Nephron (organoid): ENCODE measurements at regions not wholly inside any gene's neighbourhood (a gene's known extent, or its start where the extent isn't known, plus 50 kb on each side); places are given as distances from the start of the nearest gene placed in this dataset.
"Not testable (repeated sequence)": the region's sequence is repeated elsewhere in the genome, so short reads cannot be mapped to it uniquely, and the experiment has no call there.

Source experiments
- H3K27ac Mint-ChIP-seq, 3 experiments: 2 replicates each; pipeline ENCODE4 v1.8.0; 2020; ENCODE audit warnings: mixed read lengths in 3 of 3, mild to moderate bottlenecking in 2 of 3, moderate library complexity in 1 of 3
- H3K27me3 Mint-ChIP-seq: 2 replicates; pipeline ENCODE4 v1.8.0; 2021; ENCODE audit warnings: low read depth, mild to moderate bottlenecking, moderate library complexity, mixed read lengths
- H3K36me3 Mint-ChIP-seq: 2 replicates; pipeline ENCODE4 v1.8.0; 2020; ENCODE audit warnings: low read depth, mixed read lengths
- H3K4me1 Mint-ChIP-seq: 2 replicates; pipeline ENCODE4 v1.8.0; 2020; ENCODE audit warnings: mixed read lengths
- H3K4me3 Mint-ChIP-seq, 3 experiments: 2 replicates each; pipeline ENCODE4 v1.8.0; 2020; ENCODE audit warnings: mild to moderate bottlenecking in 3 of 3, mixed read lengths in 3 of 3, moderate library complexity in 2 of 3
- H3K9me3 Mint-ChIP-seq: 2 replicates; pipeline ENCODE4 v1.8.0; 2020; ENCODE audit warnings: mixed read lengths
- TF ChIP-seq, protein P1 (sequence below), 3 experiments: fragments of 200-600 bp; sonication (generic); IDR thresholded peaks; one replicate each; pipeline ENCODE4 v1.5.0; 2021; ENCODE audit warnings: antibody characterized with exemption in 3 of 3; ENCODE audit not compliant: unreplicated experiment in 3 of 3

DNA sequence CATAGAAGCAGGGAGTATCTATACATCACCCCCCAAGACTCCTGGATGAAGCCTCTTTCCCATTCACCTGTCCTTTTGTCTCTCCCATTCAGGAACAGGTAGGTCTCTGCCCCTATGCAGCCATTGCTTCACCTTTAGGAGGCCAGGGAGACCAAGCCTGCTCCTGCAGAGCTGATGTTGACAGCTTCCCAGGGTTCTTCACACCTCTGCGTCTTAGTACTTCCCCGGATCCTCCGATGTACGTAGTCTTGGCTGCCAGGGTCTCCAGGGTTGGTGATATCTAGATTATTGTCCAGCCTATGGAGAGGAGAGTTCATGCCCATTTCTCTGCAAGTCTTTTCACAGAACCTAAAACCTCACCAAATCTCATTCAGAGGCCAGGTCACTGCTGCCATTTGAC, 365.7 kb upstream of the KLF6 start:
- H3K27me3 Mint-ChIP-seq = peaks cover 8% of the 10 kb centered on the region
- no peak overlapping the region for H3K27ac Mint-ChIP-seq
- TF ChIP-seq, protein P1, sequence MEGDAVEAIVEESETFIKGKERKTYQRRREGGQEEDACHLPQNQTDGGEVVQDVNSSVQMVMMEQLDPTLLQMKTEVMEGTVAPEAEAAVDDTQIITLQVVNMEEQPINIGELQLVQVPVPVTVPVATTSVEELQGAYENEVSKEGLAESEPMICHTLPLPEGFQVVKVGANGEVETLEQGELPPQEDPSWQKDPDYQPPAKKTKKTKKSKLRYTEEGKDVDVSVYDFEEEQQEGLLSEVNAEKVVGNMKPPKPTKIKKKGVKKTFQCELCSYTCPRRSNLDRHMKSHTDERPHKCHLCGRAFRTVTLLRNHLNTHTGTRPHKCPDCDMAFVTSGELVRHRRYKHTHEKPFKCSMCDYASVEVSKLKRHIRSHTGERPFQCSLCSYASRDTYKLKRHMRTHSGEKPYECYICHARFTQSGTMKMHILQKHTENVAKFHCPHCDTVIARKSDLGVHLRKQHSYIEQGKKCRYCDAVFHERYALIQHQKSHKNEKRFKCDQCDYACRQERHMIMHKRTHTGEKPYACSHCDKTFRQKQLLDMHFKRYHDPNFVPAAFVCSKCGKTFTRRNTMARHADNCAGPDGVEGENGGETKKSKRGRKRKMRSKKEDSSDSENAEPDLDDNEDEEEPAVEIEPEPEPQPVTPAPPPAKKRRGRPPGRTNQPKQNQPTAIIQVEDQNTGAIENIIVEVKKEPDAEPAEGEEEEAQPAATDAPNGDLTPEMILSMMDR (IDR thresholded peaks at IDR 0.05; ENCODE audit: unreplicated experiment in 3 of 3) = no peak

DNA sequence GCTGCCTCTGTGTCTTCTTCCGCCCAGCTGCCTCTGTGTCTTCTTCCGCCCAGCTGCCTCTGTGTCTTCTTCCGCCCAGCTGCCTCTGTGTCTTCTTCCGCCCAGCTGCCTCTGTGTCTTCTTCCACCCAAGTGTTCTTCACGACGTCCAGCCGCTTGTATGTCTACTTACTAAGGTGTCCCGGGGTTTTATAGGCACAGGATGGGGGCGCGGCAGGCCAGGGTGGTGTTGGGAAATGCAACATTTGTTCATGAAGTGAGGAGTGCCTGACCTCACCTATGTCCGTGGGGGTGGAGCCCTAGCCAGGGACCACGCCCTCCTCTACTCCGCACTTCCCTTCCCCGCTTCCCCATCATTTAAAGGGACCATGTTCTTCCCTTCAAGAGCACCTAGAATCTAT, 364.5 kb upstream of the KLF6 start:
- not testable (repeated sequence) for H3K9me3 Mint-ChIP-seq, H3K4me1 Mint-ChIP-seq

More for the DNA sequence above, 365.7 kb upstream of the KLF6 start:
- Mint-ChIP-seq H3K4me1 (peaks cover 11% of the 10 kb centered on the region), H3K9me3 (peaks cover 6% of the 10 kb centered on the region), H3K4me3 (no peak overlapping the region), H3K36me3 (no peaks in the 10 kb centered on the region)

DNA sequence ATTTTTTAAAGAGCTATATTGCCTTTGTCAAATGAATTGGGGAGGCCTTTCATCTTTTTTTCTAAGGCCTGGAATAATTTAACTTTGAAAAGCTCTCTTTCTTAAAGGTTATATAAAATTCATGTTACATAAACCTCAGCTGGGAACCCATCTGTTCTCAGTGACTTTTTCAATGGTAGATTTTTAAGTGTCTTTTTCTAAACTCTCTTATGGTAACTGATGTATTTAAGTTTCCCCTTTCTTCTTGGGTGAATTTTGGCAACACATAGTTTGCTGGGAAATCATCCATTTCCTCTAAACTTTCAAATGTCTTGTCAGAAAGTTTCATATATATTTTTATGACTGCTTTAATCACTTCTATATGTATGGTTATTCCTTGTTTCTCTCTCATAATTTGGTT, 362.2 kb upstream of the KLF6 start:
- no peaks in the 10 kb centered on the region for H3K36me3 Mint-ChIP-seq
- peaks cover 9% of the 10 kb centered on the region for H3K9me3 Mint-ChIP-seq
- no peak overlapping the region for H3K27ac Mint-ChIP-seq
- no peaks in the 10 kb centered on the region for H3K4me1 Mint-ChIP-seq
- peaks cover 8% of the 10 kb centered on the region for H3K27me3 Mint-ChIP-seq
- H3K4me3 Mint-ChIP-seq = no peak overlapping the region
- TF ChIP-seq, protein P1 (IDR thresholded peaks at IDR 0.05; ENCODE audit: unreplicated experiment in 3 of 3) = no peak

More for the DNA sequence above, 364.5 kb upstream of the KLF6 start:
- H3K36me3 Mint-ChIP-seq, H3K27me3 Mint-ChIP-seq, H3K27ac Mint-ChIP-seq, H3K4me3 Mint-ChIP-seq: not testable (repeated sequence)

DNA sequence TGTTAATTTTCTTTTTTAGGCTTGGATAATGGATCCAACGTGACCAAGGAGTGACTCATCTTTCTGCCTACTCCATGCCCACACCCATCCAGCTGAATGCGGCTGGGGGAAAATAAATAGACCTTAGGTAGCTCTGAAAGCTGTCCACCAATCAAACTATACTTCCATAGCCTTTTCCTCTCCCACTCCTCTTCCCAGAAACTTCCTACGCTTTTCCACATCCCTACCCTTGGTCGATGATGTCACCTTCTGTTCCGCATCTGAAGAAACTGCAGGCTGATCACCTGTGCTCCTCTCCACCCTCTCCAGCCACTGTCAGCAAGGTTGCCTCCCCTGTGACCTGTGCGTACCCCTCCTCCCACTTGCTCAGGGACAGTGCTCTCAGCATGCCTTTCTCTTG, 359.8 kb upstream of the KLF6 start:
- Mint-ChIP-seq H3K27me3 (peaks cover 12% of the 10 kb centered on the region), H3K4me1 (no peaks in the 10 kb centered on the region), H3K36me3 (peaks cover 9% of the 10 kb centered on the region), H3K27ac (no peak overlapping the region), H3K4me3 (no peak overlapping the region), H3K9me3 (peaks cover 25% of the 10 kb centered on the region)
- TF ChIP-seq, protein P1 (IDR thresholded peaks at IDR 0.05; ENCODE audit: unreplicated experiment in 3 of 3) = no peak

DNA sequence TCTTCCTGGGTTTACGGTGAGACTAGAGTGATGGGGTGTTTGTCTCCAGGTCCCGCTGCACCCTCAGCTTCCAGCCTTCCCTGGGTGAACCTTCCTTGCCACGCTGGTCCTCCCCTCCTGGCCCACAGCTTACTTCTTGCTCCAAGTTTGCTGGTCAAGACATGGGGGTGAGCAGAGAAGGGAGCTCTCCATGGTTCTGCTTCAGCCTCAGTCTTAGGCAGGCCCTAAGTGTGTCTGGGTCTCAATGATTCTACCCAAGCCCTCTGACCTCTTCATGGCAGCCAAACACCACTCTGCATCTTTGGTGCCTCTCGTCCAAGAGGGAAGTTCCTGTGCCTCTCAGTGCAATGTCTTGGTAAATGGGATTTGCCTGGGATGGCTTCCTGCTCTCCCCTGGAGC, 356.5 kb upstream of the KLF6 start:
- TF ChIP-seq, protein P1 (IDR thresholded peaks at IDR 0.05; ENCODE audit: unreplicated experiment in 3 of 3) = no peak
- no peaks in the 10 kb centered on the region for H3K4me1 Mint-ChIP-seq

DNA sequence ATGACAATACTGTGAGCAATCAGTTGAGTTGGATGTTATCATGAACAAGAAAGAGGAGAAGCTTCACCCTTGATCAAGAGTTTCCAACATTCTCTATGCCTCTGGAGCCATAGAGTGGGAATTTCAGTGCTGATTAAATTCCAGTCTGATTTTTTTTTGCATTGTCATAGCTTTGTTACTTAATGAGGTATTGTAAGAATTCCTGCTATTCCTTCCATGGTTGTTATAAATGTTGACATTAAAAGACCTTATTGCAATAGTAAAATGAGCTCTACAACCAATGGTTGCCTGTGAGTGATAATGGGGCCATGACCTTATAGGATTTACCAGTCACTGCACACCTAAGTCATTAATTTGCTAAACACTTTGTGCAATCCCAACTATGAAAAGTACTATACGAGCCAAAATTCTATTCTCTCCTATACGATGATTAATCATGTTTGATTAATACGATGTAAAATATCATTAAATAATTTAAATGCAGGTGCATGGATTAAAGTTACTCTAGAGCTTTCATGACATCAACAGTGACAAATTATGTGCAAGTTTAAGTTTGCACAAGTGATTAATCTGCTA, 353.2 kb upstream of the KLF6 start:
- TF ChIP-seq, protein P1 (IDR thresholded peaks at IDR 0.05; ENCODE audit: unreplicated experiment in 3 of 3) = no peak
- H3K27ac Mint-ChIP-seq = no peak overlapping the region
- peaks cover 29% of the 10 kb centered on the region for H3K9me3 Mint-ChIP-seq
- no peak overlapping the region for H3K4me3 Mint-ChIP-seq
- no peaks in the 10 kb centered on the region for H3K4me1 Mint-ChIP-seq
- peaks cover 12% of the 10 kb centered on the region for H3K27me3 Mint-ChIP-seq
- H3K36me3 Mint-ChIP-seq = peaks cover 12% of the 10 kb centered on the region

More for the DNA sequence above, 356.5 kb upstream of the KLF6 start:
- peaks cover 5% of the 10 kb centered on the region for H3K27me3 Mint-ChIP-seq
- H3K36me3 Mint-ChIP-seq = peaks cover 12% of the 10 kb centered on the region
- H3K4me3 Mint-ChIP-seq = no peak overlapping the region
- H3K27ac Mint-ChIP-seq = no peak overlapping the region
- H3K9me3 Mint-ChIP-seq = peaks cover 32% of the 10 kb centered on the region
